SK-N-DZ (cell line): ENCODE measurements at regions not wholly inside any gene's neighbourhood (a gene's known extent, or its start where the extent isn't known, plus 50 kb on each side); places are given as distances from the start of the nearest gene placed in this dataset.
"Not testable (repeated sequence)": the region's sequence is repeated elsewhere in the genome, so short reads cannot be mapped to it uniquely, and the experiment has no call there.

Source experiments
- DNase-seq: peaks from one replicate; pipeline ENCODE4 v3.0.0-alpha.2; 2015; ENCODE audit warnings: low spot score

DNA sequence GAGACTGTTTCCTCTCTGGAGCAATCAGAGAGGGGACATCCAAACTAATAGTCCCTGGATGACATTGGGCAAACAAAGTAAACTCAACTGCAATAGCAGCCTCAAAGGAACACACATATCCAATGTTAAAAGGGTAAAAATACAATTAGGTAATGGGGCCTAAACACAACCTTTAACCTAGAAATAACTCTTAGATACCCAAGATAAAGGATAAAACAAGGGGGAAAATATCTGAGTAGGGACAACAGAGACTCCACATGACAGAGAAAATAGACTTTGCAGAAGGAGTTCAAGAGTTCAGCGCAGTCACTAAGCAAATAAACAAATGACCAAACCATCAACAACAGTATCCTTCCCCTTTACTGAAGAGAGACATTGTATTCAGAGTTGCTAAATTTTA is 149.3 kb downstream of the FBXO4 start:
- no peak for DNase-seq

GRCh38 chr5:42089705-42090104 is 164.6 kb downstream of the FBXO4 start:
- no peak for DNase-seq

DNA sequence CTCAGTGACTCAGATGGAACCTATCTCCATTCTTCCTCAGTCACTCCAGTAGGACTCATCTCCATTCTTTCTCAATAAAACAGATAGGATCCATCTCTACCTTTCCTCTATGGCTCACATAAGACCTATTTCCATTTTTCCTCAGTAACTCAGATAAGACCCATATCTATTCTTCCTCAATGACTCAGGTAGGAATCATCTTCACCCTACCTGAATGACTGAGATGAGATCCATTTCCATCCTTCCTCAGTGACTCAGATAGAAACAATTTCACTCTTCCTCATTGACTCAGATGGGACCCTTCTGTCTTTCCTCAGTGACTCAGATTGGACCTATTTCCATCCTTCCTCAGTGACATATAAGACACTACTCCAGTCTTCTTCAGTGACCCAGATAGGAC is 165.1 kb downstream of the FBXO4 start:
- no peak for DNase-seq

GRCh38 chr5:42099846-42100245 is 174.8 kb downstream of the FBXO4 start:
- DNase-seq, result not testable (repeated sequence)

DNA sequence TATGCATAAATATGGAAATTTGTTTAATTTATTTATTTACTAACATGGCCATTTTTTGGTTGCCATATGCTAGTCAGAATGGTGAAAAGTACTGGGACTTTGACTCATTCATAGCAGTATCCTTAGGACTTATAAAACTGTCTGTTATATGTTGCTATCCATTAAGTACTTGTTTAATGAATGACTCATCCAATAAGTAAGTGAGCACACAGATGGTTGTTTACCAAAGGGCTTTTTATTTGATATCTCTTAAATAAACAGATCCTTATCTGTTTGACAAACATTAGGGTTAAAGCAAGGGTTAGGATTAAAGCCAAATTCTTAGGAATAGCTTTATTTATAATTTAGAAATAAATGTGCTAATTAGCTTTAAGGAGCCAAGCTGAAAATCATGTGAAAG is 183.4 kb downstream of the FBXO4 start:
- no peak for DNase-seq

- no peak for DNase-seq
Observed at GRCh38 chr5:42109006-42109572, 184.0 kb downstream of the FBXO4 start.

DNA sequence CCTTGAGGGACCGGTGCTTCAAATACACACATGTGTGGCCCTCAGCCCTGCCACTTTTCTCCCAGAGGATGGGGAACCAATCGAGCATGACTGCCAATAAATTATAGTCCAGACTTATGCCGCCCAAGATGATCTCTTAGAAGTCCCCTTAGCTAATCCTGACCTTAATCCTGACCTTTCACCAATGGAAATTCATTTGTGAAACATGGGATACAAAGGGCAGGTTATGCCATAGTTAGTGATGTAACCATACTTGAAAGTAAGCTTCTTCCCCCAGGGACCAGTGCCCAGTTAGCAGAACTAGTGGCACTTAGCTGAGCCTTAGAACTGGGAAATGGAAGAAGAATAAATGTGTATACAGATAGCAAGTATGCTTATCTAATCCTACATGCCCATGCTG is 190.6 kb downstream of the FBXO4 start:
- not testable (repeated sequence) for DNase-seq

DNA sequence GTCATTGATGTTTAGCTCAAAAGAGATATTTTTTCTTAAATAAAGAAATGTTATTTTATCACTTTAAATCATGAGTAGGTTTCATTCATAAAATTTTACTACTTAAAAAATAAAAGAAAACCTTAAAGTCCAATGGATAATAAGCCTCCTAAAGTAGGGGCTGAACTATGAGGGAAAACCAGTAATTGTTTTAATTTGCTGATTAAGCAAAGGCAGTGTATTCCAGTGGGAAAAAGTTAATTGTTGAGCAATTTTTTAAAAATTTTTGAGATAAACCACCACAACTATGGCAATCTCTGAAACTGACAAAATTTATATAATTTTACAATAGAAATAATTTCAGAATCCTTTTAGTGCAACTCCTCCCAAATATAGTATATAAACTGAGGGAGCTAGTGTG is 195.0 kb downstream of the FBXO4 start:
- no peak for DNase-seq

- no peak for DNase-seq
Observed at GRCh38 chr5:42121401-42121800, 196.3 kb downstream of the FBXO4 start.

GRCh38 chr5:42131081-42131480 is 206.0 kb downstream of the FBXO4 start:
- no peak for DNase-seq

GRCh38 chr5:42143361-42143760 is 218.3 kb downstream of the FBXO4 start:
- DNase-seq, result no peak

DNA sequence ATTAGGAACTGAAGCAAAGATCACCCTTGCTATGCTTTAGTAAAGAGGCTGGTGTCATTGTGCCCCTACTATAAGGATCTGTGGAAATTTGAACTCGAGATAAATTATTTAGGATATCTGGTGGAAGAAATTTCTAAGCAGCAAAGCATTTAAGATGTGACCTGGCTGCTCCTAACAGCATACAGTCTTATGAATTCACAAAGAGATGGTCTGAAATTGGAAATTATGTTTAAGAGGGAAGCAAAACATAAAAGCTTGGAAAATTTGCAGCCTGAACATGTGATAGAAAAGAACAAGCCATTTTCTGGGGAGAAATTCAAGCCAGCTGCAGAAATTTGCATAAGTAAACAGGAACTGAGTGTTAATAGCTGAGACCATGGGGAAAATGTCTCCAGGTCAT is 223.7 kb downstream of the FBXO4 start:
- DNase-seq, result no peak

- DNase-seq, result no peak
Observed at GRCh38 chr5:42157215-42157614, 232.1 kb downstream of the FBXO4 start.

- no peak for DNase-seq
Observed at GRCh38 chr5:42163083-42163482, 238.0 kb downstream of the FBXO4 start.

DNA sequence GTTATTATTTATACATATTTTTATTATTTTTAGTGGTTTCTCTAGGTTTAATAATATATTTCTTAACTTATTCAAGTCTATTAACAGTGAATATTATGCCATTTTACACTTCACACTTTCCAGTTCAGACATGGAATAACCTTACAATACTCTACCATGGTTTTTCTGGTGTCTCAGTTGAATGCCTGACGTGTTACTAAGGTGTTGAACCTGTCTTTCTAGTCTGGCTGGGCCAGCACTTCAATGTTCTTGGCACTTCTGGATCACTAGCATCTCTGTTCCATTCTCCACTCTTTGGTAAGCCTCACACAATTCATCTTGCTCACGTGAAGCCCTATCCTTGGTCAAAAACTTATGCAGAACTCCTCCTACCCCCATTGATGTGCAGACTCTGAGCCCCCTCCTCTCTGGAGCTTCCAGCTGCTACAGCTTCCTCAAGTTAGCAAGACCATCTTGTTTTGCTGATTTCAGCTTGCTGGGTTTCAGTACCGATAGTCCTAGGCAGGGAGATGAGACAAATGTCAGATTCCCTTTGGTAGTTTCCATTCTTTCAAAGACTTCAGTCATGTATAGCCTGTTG is 243.1 kb downstream of the FBXO4 start:
- no peak for DNase-seq

DNA sequence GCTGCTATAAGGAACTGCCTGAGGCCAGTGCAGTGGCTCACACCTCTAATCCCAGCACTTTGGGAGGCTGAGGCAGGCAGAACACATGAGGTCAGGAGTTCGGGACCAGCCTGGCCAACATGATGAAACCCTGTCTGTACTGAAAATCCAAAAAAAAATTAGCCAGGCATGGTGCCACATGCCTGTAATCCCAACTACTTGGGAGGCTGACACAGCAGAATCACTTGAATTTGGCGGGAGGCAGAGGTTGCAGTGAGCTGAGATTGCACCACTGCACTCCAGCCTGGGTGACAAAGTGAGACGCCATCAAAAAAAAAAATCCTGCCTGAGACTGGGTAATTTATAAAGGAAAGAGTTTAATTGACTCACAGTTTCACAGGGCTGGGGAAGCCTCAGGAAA is 247.1 kb upstream of the GHR start:
- not testable (repeated sequence) for DNase-seq

DNA sequence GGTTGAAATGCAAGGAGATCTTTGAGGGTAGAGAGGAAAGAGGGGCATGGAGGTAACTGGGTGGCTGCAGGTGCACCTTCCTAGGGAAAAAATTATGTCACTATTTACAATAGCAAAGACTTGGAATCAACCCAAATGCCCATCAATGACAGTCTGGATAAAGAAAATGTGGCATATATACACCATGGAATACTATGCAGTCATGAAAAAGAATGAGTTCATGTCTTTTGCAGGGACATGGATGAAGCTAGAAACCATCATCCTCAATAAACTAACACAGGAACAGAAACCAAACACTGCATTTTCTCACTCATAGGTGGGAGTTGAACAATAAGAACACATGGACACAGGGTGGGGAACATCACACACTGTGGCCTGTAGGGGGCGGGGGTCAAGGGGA is 243.4 kb upstream of the GHR start:
- DNase-seq, result not testable (repeated sequence)

- DNase-seq, result no peak
Observed at GRCh38 chr5:42216904-42217303, 206.3 kb upstream of the GHR start.

DNA sequence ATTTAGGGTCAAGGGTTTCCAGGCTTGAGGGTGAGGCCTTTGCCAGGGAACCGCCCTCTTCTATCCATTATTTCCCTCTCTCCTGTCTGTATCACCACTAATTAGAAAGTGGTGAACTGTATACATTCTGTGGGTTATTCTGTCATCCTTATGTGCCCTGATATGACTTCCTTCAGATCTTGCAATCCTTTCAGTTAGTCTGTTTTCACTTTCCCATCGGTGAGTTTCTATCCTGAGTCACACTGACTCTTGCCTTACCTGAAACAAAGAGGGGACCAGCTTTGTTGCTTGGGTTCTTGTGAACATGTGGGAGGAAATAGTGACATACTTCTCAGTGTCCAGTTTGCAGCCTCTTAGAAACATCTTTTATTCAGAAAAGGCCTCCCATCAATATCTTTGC is 205.4 kb upstream of the GHR start:
- no peak for DNase-seq

DNA sequence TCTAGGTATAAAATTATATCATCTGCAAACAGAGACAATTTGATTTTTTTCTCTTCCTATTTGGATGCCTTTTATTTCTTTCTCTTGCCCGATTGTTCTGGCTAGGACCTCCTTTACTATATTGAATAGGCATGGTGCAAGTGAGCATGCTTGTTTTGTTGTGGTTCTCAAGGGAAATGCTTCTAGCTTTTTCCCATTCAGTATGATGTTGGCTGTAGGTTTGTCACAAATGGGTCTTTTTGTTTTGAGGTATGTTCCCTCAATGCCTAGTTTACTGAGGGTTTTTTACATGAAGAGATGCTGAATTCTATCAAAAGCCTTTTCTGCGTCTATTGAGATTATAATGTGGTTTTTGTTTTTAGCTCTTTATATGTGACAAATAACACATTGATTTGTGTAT is 198.2 kb upstream of the GHR start:
- DNase-seq, result no peak

DNA sequence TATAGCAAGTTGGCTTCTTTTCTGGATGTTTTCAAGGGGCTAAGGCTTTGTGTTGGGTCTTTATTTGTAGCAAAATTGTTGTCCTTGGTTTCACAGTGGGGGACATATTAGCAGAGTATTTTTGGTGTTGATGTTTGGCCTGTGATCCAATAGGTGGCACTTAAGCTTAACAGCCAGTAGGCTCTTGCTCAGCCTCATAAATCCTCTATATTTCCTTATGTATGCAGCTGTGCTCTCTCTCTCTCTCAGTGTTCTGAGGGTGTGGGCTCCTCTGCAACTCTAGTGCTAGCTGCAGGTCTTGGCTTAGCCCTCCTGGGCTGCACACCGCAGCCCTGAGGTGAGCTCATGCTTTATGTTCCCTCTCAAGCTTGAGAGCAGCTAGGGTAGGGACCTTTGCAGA is 195.0 kb upstream of the GHR start:
- no peak for DNase-seq

DNA sequence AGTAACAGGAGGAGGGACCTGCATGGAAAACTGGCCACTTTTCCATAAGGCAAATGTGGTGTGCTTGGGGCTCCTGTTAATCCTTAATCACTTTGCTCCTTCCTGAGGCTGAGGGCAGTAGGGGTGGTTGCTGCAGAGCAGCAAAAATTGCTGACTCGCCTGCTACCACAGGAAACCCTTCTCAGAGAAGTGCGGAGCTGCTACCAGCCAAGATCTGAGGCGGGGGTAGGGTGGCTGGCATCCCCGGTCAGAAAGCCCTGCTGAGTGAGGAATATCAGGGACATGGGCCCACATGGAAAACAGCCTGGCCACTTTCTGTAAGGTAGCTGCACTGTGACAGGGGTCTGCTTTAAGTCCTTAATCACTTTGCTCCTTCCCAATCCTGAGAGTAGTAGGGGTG is 192.4 kb upstream of the GHR start:
- no peak for DNase-seq

DNA sequence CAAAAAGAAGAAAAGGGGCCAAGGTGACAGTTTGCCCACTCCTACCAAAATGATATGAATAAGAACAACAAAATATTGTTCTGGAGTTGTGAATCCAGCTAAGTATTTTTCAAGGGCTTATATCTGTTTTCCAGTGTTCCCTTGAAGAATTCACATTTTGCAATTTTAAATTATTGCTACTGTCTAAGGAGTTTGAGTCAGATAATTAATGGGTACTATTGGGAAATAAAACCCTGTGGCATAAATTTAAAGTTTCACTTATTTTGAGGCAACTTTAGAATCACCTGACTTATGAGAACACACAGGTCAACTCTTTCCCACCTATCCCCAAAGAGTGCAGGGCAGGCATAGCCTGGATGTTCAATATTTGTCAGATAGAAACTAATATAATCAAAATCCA is 188.0 kb upstream of the GHR start:
- no peak for DNase-seq

GRCh38 chr5:42235837-42236236 is 187.4 kb upstream of the GHR start:
- no peak for DNase-seq
